C4-2B (cell line): ENCODE measurements at regions not wholly inside any gene's neighbourhood (a gene's known extent, or its start where the extent isn't known, plus 50 kb on each side); places are given as distances from the start of the nearest gene placed in this dataset.

Source experiments
- ZFX ChIP-seq: fragments of 450-650 bp; IDR thresholded peaks from 2 replicates; pipeline ENCODE4 v1.6.1; 2017
- TF ChIP-seq, protein P1 (sequence below): fragments of 450-650 bp; conservative IDR thresholded peaks from 2 replicates; pipeline ENCODE4 v1.5.1; 2017; ENCODE audit warnings: mild to moderate bottlenecking

- TF ChIP-seq, protein P1, sequence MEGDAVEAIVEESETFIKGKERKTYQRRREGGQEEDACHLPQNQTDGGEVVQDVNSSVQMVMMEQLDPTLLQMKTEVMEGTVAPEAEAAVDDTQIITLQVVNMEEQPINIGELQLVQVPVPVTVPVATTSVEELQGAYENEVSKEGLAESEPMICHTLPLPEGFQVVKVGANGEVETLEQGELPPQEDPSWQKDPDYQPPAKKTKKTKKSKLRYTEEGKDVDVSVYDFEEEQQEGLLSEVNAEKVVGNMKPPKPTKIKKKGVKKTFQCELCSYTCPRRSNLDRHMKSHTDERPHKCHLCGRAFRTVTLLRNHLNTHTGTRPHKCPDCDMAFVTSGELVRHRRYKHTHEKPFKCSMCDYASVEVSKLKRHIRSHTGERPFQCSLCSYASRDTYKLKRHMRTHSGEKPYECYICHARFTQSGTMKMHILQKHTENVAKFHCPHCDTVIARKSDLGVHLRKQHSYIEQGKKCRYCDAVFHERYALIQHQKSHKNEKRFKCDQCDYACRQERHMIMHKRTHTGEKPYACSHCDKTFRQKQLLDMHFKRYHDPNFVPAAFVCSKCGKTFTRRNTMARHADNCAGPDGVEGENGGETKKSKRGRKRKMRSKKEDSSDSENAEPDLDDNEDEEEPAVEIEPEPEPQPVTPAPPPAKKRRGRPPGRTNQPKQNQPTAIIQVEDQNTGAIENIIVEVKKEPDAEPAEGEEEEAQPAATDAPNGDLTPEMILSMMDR, result no peak
- no peak for TF ChIP-seq ZFX
Measured at GRCh38 chr7:18162657-18163056, 135.0 kb upstream of the PRPS1L1 start.
